ENCODE measurements at regions not wholly inside any gene's neighbourhood (a gene's known extent, or its start where the extent isn't known, plus 50 kb on each side); places are given as distances from the start of the nearest gene placed in this dataset.

DNA sequence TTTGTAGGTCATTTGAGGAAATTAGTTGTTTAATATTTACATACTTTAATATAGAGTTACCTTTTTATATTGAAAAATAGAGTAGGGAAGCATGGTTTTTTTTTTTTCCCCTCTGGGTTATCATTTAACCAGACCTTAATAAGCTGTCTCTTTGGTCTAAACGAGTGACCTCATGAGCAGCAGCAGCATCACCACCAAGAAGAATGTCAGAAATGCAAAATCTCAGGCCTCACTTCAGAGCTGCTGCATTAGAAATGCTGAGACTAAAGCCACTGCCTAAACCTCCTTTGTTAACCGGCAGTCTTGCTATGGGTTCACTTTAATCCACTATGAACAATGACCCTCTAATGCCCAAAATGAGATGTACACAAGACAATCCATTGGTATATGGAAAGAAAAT, 733.7 kb upstream of the FAM98A start:
- WGBS, 2 experiments (ENCODE audit: extremely low coverage in 1 of 2, insufficient coverage in 1 of 2, insufficient read length in 1 of 2, insufficient replicate concordance in 2 of 2, low coverage in 1 of 2, low lambda C conversion rate in 2 of 2, missing lambda C conversion rate in 1 of 2) = 83% methylated on average over 2 of the region's 2 CpGs; no CpG with 5 or more reads in 1 of the 2 experiments
- TF ChIP-seq GTF2F1 (IDR thresholded peaks at IDR 0.05; ENCODE audit: borderline replicate concordance, low read depth, low read length) (no peak), SAP30 (IDR thresholded peaks at IDR 0.05; ENCODE audit: insufficient read depth, insufficient replicate concordance, low read length) (no peak), KDM1A (IDR thresholded peaks at IDR 0.05; ENCODE audit: borderline replicate concordance, low read length) (no peak), CREB1 (IDR thresholded peaks at IDR 0.05) (no peak), BACH1 (IDR thresholded peaks at IDR 0.05; ENCODE audit: low read length) (no peak)
- Histone ChIP-seq H3K9ac (replicated peaks in 1 of 4; ENCODE audit: extremely low read depth in 1 of 4, low read depth in 3 of 4, low read length in 3 of 4) (no peak overlapping the region), H3K27me3 (replicated peaks in 1 of 4; ENCODE audit: control insufficient read depth in 3 of 4, extremely low read depth in 1 of 4, insufficient read depth in 3 of 4, low read length in 3 of 4) (no peaks in the 10 kb centered on the region), H2AFZ (ENCODE audit: low read length) (no peak overlapping the region), H3K18ac (ENCODE audit: extremely low read depth, low read length) (no peak overlapping the region), H3K14ac (ENCODE audit: insufficient read length) (no peak overlapping the region), H4K8ac (ENCODE audit: extremely low read depth, insufficient read depth, low read length) (no peak overlapping the region), H3K56ac (replicated peaks; ENCODE audit: insufficient read length, low read depth, low read length) (no peak overlapping the region), H2AK5ac (ENCODE audit: low read depth, low read length) (no peak overlapping the region), H4K5ac (ENCODE audit: insufficient read length, low read depth, low read length) (no peak overlapping the region), H3K79me2 (ENCODE audit: control insufficient read depth in 1 of 2, insufficient read depth in 2 of 2, low read length in 2 of 2) (no peaks in the 10 kb centered on the region), H3K27ac (ENCODE audit: low read depth, low read length) (no peak overlapping the region), H3K4ac (replicated peaks; ENCODE audit: insufficient read length, low read depth, low read length) (no peak overlapping the region), H3K4me2 (ENCODE audit: insufficient read depth in 1 of 2, low read depth in 2 of 2, low read length in 2 of 2) (no peak overlapping the region), H2BK5ac (ENCODE audit: low read depth, low read length) (no peak overlapping the region), H2BK20ac (ENCODE audit: low read length) (no peak overlapping the region), H3K4me3 (ENCODE audit: extremely low read depth in 1 of 4, insufficient read depth in 2 of 4, low read depth in 3 of 4, low read length in 4 of 4) (no peak overlapping the region), H3K23me2 (ENCODE audit: low read depth, low read length) (no peaks in the 10 kb centered on the region), H3K4me1 (replicated peaks in 1 of 4; ENCODE audit: control insufficient read depth in 3 of 4, insufficient read depth in 4 of 4, low read length in 3 of 4) (no peaks in the 10 kb centered on the region), H4K91ac (replicated peaks; ENCODE audit: insufficient read length, low read length) (no peak overlapping the region), H3K36me3 (ENCODE audit: control insufficient read depth in 2 of 4, insufficient read depth in 4 of 4, low read length in 3 of 4) (no peaks in the 10 kb centered on the region), H4K20me1 (replicated peaks in 1 of 2; ENCODE audit: control insufficient read depth in 1 of 2, insufficient read depth in 2 of 2, low read length in 2 of 2) (no peaks in the 10 kb centered on the region), H3K23ac (ENCODE audit: insufficient read length) (no peak overlapping the region), H3K9me3 (ENCODE audit: insufficient read depth in 2 of 2, low read depth in 1 of 2, low read length in 1 of 2) (no peaks in the 10 kb centered on the region), H2BK12ac (ENCODE audit: low read depth, low read length) (no peak overlapping the region), H3K79me1 (ENCODE audit: low read depth, low read length) (no peaks in the 10 kb centered on the region), H2BK15ac (ENCODE audit: low read length) (no peak overlapping the region), H2BK120ac (replicated peaks; ENCODE audit: low read depth, low read length) (no peak overlapping the region)
- no peak for FAIRE-seq
- POLR2A ChIA-PET (ENCODE audit: partially characterized antibody) = no interaction called here
- CTCF ChIA-PET (ENCODE audit: partially characterized antibody) = no interaction called here
- DNase-seq (ENCODE audit: low read depth in 1 of 2, low spot score in 2 of 2) = no peak

Measured in H1 (cell line).